NCI-H82 treated with DMSO at 0.1 percent for 48 hours (cell line): ENCODE measurements at regions not wholly inside any gene's neighbourhood (a gene's known extent, or its start where the extent isn't known, plus 50 kb on each side); places are given as distances from the start of the nearest gene placed in this dataset.

Experiments used
- DNase-seq: peaks from one replicate; lab custom pipeline; 2025; ENCODE audit not compliant: unreplicated experiment; lab: John Stamatoyannopoulos, UW

DNA sequence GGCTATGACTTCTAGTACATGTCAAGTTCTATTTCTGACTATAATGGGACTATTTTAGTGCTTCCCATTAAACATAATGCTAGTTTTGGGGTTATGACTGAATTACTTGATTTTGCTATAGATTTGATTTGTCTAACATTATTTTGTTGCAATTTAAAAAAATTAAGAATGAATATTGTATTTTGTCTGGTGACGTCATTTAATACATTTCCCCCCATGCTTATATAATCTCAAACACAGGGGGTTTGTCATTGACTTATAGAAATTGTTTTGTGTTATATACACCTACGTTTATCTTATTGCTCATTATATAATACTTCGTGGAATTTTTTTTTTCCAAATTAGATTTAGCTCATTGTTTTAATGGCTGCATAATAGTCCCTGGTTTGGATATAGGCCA is 270.3 kb upstream of the VLDLR start:
- DNase-seq = no peak

DNA sequence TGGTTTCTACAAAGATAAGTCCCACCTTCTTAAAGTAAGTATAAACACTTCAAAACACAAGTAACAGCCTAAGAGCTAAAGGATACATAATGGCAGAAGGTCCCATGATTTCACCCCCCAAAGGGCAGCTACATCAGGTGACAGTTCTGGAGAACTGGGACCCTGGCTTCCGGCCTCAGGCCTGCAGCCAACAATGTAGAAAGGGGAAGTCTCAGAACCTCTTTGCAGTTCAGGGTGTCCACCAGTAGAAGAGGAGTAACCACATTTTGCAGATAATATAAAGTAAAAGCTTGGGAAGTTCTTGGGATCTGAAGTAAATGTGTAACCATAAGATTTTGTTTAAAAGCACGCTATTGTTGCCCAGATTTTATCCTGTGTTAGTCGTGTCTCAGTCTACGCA is 267.4 kb upstream of the VLDLR start:
- no peak for DNase-seq

DNA sequence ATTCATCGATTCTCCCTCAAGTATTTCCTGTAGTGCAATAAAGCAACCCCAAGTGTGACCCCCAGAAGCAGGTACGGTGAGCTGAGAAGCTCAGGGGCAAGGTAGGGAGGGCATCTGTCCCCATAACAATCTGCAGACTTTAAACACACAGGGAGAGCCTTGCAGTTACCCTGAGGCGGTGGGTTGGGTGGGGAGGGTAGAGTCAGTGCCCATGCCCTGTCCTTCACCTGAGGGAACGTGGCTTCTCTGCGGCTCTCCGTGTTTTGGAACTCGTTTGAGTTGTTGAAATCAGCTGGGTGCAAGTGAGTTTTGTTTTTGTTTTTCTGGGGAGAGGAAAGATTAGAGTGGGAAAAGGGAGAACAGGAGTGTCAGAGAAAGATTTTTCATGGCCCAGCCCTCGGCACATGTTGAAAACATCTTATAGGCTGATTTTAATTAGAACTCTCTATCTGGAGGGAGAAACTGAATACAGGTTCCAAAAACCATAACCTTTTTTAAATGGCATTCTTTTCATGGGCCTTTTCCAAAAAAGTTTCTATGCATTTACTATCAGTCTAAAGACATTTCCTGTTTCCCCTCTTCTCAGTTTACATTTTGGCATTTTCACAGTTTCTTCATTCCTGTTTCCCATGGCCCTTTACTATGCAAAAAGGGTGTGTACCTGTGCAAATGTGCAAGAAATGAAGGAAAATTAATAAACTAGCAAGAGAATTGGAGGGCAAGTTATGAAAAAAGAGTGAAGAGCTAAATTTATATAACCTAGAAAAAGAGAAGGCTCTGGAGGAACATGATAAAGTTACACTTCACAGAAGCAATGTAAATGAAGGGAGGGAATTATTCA is 266.5 kb upstream of the VLDLR start:
- no peak for DNase-seq

DNA sequence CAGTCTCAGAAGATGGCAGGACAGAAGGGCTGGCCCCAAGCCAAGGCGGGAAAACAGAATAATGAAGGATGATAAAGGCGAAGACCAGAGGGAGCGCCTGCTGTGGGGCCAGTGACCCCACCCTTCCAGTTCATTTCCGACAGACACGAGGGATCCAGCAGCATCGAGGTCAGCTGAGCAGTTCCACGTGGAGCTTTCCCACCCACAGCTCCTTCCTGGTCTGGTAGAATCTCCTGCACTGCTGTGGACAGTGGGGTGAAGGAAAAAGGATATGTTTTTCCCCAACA is 265.9 kb upstream of the VLDLR start:
- no peak for DNase-seq

DNA sequence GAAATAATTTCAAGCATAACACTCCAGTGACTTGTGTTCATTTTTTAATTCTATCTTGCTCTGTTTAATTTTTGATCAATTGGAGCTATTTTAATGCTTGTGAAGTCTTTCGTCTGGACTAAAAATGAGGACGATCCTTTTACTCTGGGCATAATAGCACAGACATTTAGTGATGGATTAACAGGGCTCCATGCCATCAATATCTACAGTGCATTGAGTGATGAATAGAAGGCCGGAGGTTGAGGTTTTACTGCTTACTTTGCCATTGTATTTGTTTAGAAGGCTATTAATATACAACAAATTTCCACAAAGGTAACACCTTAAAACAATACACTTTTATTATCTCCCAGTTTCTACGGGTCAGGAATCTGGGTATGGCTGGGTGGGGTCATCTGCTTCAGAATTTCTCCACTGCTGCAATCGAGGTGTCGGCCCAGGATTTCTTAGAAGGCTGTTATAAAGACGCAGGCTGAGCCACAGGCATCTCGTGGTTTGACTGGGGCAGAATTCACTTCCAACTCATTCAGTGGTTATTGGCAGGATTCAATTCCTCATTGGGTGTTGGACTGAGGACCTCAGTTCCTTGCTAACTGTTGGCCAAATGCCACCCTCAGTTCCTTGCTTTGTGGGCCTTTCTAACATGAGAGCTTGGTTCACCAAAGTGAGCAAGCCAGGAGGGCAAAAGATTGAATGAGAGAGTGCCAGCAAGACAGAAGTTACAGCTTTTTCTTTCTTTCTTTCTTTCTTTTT is 265.4 kb upstream of the VLDLR start:
- no peak for DNase-seq

- no peak for DNase-seq
Measured at GRCh38 chr9:2359891-2360471, 261.6 kb upstream of the VLDLR start.

DNA sequence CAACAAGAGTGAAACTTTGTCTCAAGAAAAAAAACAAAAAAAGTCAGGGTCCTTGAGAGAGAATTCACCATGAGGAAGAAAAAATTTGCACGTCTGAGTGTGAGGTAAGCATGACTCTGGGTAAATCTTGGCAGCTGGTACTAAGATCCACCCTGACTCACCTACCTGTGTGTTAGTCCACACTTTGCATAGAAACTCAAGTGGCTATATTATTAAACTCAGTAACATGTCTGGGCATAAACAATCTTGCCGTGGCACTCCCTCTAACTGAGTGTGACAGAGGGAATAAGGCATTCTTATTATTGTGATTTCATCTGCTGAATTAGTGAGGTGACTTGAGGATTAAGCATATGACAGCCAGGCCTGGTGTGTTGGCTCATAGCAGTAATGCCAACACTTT is 259.4 kb upstream of the VLDLR start:
- no peak for DNase-seq

- no peak for DNase-seq
Measured at GRCh38 chr9:2363138-2363745, 258.3 kb upstream of the VLDLR start.

GRCh38 chr9:2363781-2364180 is 257.8 kb upstream of the VLDLR start:
- DNase-seq = no peak

- no peak for DNase-seq
Measured at GRCh38 chr9:2367970-2368369, 253.6 kb upstream of the VLDLR start.

DNA sequence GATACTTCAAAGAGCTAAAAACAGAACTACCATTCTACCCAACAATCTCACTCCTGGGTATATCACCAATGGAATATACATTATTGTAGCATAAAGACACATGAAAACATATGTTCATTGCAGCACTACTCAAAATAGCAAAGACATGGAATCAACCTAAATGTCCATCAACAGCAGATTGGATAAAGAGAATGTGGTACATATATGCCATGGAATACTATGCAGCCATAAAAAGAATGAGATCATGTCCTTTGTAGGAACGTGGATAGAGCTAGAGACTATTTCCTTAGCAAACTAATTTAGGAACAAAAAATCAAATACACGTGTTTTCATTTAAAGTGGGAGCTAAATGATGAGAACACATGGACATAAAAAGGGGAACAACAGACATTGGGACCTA is 247.9 kb upstream of the VLDLR start:
- no peak for DNase-seq

DNA sequence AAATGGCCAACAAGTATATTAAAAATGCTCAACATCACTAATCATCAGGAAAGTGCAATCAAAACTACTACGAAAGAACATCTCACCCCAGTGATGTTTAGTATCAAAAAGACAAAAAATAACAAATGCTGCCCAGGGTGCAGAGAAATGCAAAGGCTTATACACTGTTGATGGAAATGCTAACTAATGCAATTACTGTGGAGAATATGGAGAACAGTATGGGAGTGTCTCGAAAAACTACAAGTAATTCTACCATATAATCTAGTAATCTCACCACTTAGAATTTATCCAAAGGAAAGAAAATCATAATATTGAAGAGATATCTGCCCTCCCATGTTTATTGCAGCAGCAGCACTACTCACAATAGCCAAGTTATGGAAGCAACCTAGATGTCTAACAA is 246.5 kb upstream of the VLDLR start:
- no peak for DNase-seq

GRCh38 chr9:2377117-2377516 is 244.5 kb upstream of the VLDLR start:
- no peak for DNase-seq

DNA sequence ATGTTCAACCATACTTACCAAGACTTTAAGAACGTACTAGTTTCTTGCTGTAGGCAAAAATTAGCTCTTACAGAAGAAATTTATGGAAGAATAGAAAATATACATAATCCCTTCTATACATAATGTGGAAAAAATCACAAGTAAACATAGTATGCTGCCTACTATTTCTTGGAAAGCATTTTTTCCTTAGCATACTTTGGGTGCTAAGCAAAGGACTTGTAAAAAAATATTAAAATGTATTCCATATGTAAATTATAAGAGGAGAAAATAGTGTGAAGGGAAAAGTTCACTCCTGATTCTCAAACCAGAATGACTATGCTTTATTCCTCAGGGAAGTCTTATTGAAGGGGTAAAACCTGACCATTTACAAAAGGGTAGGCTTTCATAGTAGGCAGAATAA is 243.8 kb upstream of the VLDLR start:
- DNase-seq = no peak

DNA sequence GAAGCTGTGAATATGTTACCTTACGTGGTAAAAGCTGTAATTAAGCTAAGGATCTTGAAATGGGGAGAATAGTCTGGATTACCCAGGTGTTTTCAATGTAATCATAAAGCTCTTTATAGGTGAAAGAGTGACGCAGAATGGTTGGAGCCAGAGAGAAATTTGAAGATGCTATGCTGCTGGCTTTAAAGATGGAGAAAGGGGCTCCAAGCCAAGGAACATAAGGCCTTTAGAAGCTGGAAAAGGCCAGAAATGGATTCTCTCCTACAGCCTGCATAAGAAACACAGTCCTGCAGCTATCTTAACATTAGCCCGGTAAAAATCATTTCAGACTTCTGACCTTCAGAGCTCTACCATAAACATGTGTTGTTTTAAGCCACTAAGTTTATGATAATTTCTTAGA is 243.3 kb upstream of the VLDLR start:
- no peak for DNase-seq

- no peak for DNase-seq
Measured at GRCh38 chr9:2378816-2379215, 242.8 kb upstream of the VLDLR start.

DNA sequence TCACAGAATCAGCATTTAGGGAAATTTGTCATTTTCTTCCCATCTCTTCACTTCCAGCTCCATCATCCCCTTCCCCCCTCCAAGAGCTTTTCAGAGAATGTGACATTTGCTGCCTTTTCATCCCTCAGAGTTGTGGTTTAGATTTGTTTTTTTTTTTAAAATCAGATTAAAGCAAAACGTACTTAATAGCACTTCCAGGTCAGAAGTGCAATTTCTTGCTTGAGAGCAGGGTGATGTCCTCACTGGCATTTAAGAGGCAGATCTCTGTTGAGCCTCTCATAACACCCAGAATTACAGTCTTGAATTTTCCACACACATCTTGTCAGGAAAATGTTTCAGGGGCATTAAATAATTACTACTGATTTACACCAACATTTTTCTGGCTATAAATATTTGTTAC is 236.8 kb upstream of the VLDLR start:
- DNase-seq = no peak

- DNase-seq = peak; percentile 94
Measured at GRCh38 chr9:2385746-2386145, 235.8 kb upstream of the VLDLR start.

DNA sequence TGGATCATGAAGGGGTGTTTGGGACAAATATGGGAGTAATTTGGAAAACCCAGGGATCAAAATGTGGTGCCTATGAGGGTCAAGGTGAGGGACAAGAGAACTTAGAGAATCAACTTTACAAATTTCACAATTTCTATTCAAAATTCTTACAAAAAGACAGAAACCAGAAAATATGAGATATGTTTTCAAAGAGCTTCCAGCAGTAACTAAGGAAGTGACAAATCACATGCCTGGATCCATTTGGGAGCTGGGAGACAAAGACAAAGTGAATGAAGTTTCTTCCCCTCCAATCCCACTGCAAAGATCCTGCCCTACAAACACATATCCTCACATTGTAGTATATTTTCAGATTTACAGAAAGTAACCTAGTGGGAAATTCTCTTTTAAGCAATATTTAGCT is 235.0 kb upstream of the VLDLR start:
- DNase-seq = no peak

- no peak for DNase-seq
Measured at GRCh38 chr9:2387166-2387565, 234.4 kb upstream of the VLDLR start.

GRCh38 chr9:2389404-2389803 is 232.2 kb upstream of the VLDLR start:
- DNase-seq = no peak

- DNase-seq = no peak
Measured at GRCh38 chr9:2390028-2390427, 231.6 kb upstream of the VLDLR start.
